K562 (cell line): ENCODE measurements at regions not wholly inside any gene's neighbourhood (a gene's known extent, or its start where the extent isn't known, plus 50 kb on each side); places are given as distances from the start of the nearest gene placed in this dataset.

Experiments
- ATAC-seq: fragments of 200-7000 bp; cut with Tn5 transposase; 3 replicates; pipeline ENCODE4 v1.9.1; 2020; ENCODE audit warnings: moderate library complexity
- BruUV-seq: library from RNA; stranded (reverse); fragments of 400-500 nt; replicated peaks from 2 replicates; lab custom pipeline; 2021; lab: Mats Ljungman, UMichigan
- CTCF ChIA-PET: fragments of 300-600 bp; formaldehyde crosslinking; extraction: SDS; loops from one replicate; lab custom pipeline; 2021; ENCODE audit warnings: low intra/inter-chr PET ratio; lab: Yijun Ruan, JAX
- POLR2A ChIA-PET: fragments of 300-600, 350-650 bp; sonication (Branson Sonifier 250); formaldehyde crosslinking; extraction: SDS; loops from one replicate; lab custom pipeline; 2021; ENCODE audit warnings: antibody characterized with exemption, inconsistent platforms; lab: Yijun Ruan, JAX
- DNase-seq, 4 experiments: peaks; one replicate each; pipeline versions ENCODE4 v3.0.0 to v3.0.0-alpha.2; 2011 to 2018; ENCODE audit warnings: low spot score in 3 of 4, mixed read lengths in 3 of 4; ENCODE audit errors: extremely low read depth in 1 of 4
- FAIRE-seq: peaks from 2 replicates; lab custom pipeline; 2011; peaks lifted over from hg19 to GRCh38; lab: Jason Lieb, UNC
- H2AFZ ChIP-seq: 2 replicates; pipeline ENCODE4 v1.6.0; 2011; ENCODE audit warnings: low read depth, low read length, control low read depth, inconsistent platforms
- H3K27ac ChIP-seq: fragments of 200-600 bp; 3 replicates; pipeline ENCODE4 v1.8.0; 2011; ENCODE audit warnings: low read depth, mild to moderate bottlenecking, control low read depth, inconsistent platforms, low read length, moderate library complexity, mixed read lengths; ENCODE audit errors: extremely low read depth
- H3K27me3 ChIP-seq, 2 experiments: fragments of 300-600 bp in 1 of 2; 2 replicates in 1 of 2; 3 replicates in 1 of 2; pipeline versions ENCODE4 v1.6.0 to v1.8.0; 2011; ENCODE audit warnings: inconsistent platforms in 2 of 2, low read length in 2 of 2, mild to moderate bottlenecking in 1 of 2, mixed read lengths in 1 of 2, moderate library complexity in 1 of 2; ENCODE audit not compliant: control insufficient read depth in 2 of 2, insufficient read depth in 2 of 2
- H3K36me3 ChIP-seq: fragments of 300-600 bp; 3 replicates; pipeline ENCODE4 v1.8.0; 2011; ENCODE audit warnings: mild to moderate bottlenecking, low read length, inconsistent platforms; ENCODE audit not compliant: control insufficient read depth, insufficient read depth
- H3K4me1 ChIP-seq, 2 experiments: fragments of 200-600 bp in 1 of 2; replicated peaks in 1 of 2; 2 replicates in 1 of 2; 3 replicates in 1 of 2; pipeline versions ENCODE4 v1.5.1 to v1.8.0; 2011; ENCODE audit warnings: inconsistent platforms in 2 of 2, low read length in 2 of 2, mild to moderate bottlenecking in 1 of 2, mixed read lengths in 1 of 2, moderate library complexity in 1 of 2; ENCODE audit not compliant: control insufficient read depth in 2 of 2, insufficient read depth in 2 of 2
- H3K4me2 ChIP-seq: 2 replicates; pipeline ENCODE4 v1.6.1; 2011; ENCODE audit warnings: low read length, control low read depth, inconsistent platforms, mixed read lengths; ENCODE audit not compliant: insufficient read depth
- H3K4me3 ChIP-seq: fragments of 200-600 bp; sonication (generic), shearing (Covaris generic); 2 replicates; pipeline ENCODE4 v1.5.1; 2016; ENCODE audit warnings: control low read depth, inconsistent platforms
- H3K79me2 ChIP-seq: fragments of 200-600 bp; 3 replicates; pipeline ENCODE4 v1.8.0; 2011; ENCODE audit warnings: low read length, inconsistent platforms; ENCODE audit not compliant: control insufficient read depth, insufficient read depth
- H3K9ac ChIP-seq, 2 experiments: 2 replicates each; pipeline versions ENCODE4 v1.6.0 to v1.6.1; 2011; ENCODE audit warnings: low read depth in 2 of 2, low read length in 2 of 2, control low read depth in 1 of 2, inconsistent platforms in 1 of 2, mild to moderate bottlenecking in 1 of 2, mixed read lengths in 1 of 2; ENCODE audit not compliant: insufficient read depth in 1 of 2
- H3K9me1 ChIP-seq: one replicate; pipeline ENCODE4 v1.6.0; 2011; ENCODE audit warnings: inconsistent platforms, mild to moderate bottlenecking, low read length, moderate library complexity; ENCODE audit not compliant: control insufficient read depth, insufficient read depth
- H3K9me3 ChIP-seq: replicated peaks from 2 replicates; pipeline ENCODE4 v1.5.1; 2011; ENCODE audit warnings: low read depth, low read length, inconsistent platforms; ENCODE audit not compliant: control insufficient read depth, insufficient read depth
- H4K20me1 ChIP-seq: replicated peaks from 2 replicates; pipeline ENCODE4 v1.6.1; 2011; ENCODE audit warnings: low read length, inconsistent platforms, mixed read lengths; ENCODE audit not compliant: control insufficient read depth, insufficient read depth
- CBX2 ChIP-seq: fragments of 200-600 bp; sonication (generic); IDR thresholded peaks from one replicate; pipeline ENCODE4 v1.6.1; 2012; ENCODE audit warnings: mild to moderate bottlenecking, low read length, inconsistent platforms; ENCODE audit not compliant: insufficient read depth, poor library complexity, severe bottlenecking
- DNMT1 ChIP-seq: fragments of 450-650 bp; IDR thresholded peaks from 2 replicates; pipeline ENCODE4 v1.6.1; 2016; ENCODE audit warnings: antibody characterized with exemption, mild to moderate bottlenecking
- EWSR1 ChIP-seq: fragments of 450-650 bp; IDR thresholded peaks from 2 replicates; pipeline ENCODE4 v1.6.1; 2018; ENCODE audit warnings: borderline replicate concordance, mild to moderate bottlenecking, low read depth, moderate library complexity; ENCODE audit not compliant: partially characterized antibody
- FOSL1 ChIP-seq: fragments of 200-800 bp; sonication (Bioruptor generic); conservative IDR thresholded peaks from 2 replicates; pipeline ENCODE4 v1.6.1; 2016; ENCODE audit warnings: missing genetic modification characterization, missing compliant biosample characterization
- KLF6 ChIP-seq: fragments of 250-450 bp; sonication (Bioruptor Pico); IDR thresholded peaks from 2 replicates; pipeline ENCODE4 v1.4.0; 2020; ENCODE audit warnings: mild to moderate bottlenecking, moderate library complexity, borderline replicate concordance
- RAD51 ChIP-seq: fragments of 450-650 bp; IDR thresholded peaks from 2 replicates; pipeline ENCODE4 v1.7.1; 2016; ENCODE audit warnings: low read depth, mild to moderate bottlenecking, borderline replicate concordance
- SAFB ChIP-seq: fragments of 200-400 bp; formaldehyde crosslinking; IDR thresholded peaks from 2 replicates; pipeline ENCODE4 v1.6.1; 2017; ENCODE audit warnings: low read depth, low read length, borderline replicate concordance
- ZNF212 ChIP-seq: fragments of 450-650 bp; formaldehyde crosslinking; IDR thresholded peaks from 2 replicates; pipeline ENCODE4 v1.4.0; 2020; ENCODE audit warnings: mild to moderate bottlenecking
- ZNF263 ChIP-seq: sonication (generic); formaldehyde crosslinking; IDR thresholded peaks from 2 replicates; pipeline ENCODE4 v1.8.0; 2022; ENCODE audit warnings: mild to moderate bottlenecking, missing genetic modification reagents, borderline replicate concordance
- in situ Hi-C: fragments of 300-500 bp; cut with MboI; formaldehyde crosslinking; loops from 4 replicates; pipeline ENCODE4 v1.15.0; 2018; ENCODE audit warnings: inconsistent platforms, mixed read lengths
- intact Hi-C: fragments of 100-400 bp; cut with micrococcal nuclease; formaldehyde crosslinking; loops from 2 replicates; pipeline ENCODE4 v1.14.2; 2022
- TF ChIP-seq, protein P1 (sequence below): sonication (generic); formaldehyde crosslinking; IDR thresholded peaks from 2 replicates; pipeline ENCODE4 v1.8.1; 2022; ENCODE audit warnings: missing genetic modification reagents
- TF ChIP-seq, protein P2 (sequence below): fragments of 450-650 bp; formaldehyde crosslinking; IDR thresholded peaks from 2 replicates; pipeline ENCODE4 v1.4.0; 2020; ENCODE audit warnings: mild to moderate bottlenecking, moderate library complexity
- TF ChIP-seq, protein P3 (sequence below), 3 experiments: fragments of 200-800 bp in 1 of 3; sonication (Bioruptor generic) in 1 of 3; sonication (generic) in 1 of 3; formaldehyde crosslinking in 1 of 3; IDR thresholded peaks; 2 replicates each; pipeline versions ENCODE4 v1.6.1 to v1.8.0; 2016 to 2022; ENCODE audit warnings: mild to moderate bottlenecking in 2 of 3, missing compliant biosample characterization in 2 of 3, missing genetic modification characterization in 2 of 3, missing genetic modification reagents in 1 of 3

DNA sequence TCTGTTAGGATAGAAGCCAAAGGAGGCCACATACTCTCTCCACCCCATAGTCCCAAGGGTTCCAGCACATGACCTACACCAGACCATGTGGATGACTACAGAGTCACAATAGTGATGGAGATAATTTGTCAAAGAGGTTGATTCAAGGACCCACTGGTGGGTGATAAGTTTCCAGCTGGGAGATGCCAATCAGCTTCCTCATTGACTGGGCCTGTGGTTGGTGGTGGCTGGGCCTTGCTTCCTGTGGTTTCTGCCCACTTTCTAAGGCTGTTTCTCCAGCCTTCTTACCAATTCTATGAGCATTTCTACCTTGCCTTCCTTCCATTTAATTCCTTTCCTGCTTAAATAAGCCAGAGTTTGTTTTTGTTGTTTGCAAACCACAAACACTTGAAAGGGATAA, 95.5 kb upstream of the CPEB2 start:
- H3K27ac ChIP-seq, result no peak overlapping the region
- no peaks in the 10 kb centered on the region for H3K79me2 ChIP-seq
- no peaks in the 10 kb centered on the region for H3K36me3 ChIP-seq
- ChIA-PET POLR2A (no interaction called here), CTCF (no interaction called here)
- H2AFZ ChIP-seq, result no peak overlapping the region
- no peaks in the 10 kb centered on the region for H4K20me1 ChIP-seq
- DNase-seq (no peak), ATAC-seq (no peak), FAIRE-seq (no peak)
- H3K4me3 ChIP-seq, result no peak overlapping the region
- H3K27me3 ChIP-seq, result no peaks in the 10 kb centered on the region
- H3K4me2 ChIP-seq, result no peak overlapping the region
- H3K9ac ChIP-seq, result no peak overlapping the region
- no peaks in the 10 kb centered on the region for H3K9me1 ChIP-seq
- in situ Hi-C loops, result no loop called here
- no peaks in the 10 kb centered on the region for H3K9me3 ChIP-seq
- no peaks in the 10 kb centered on the region for H3K4me1 ChIP-seq
- intact Hi-C loops, result no loop called here
- no TSS peak for BruUV-seq
- TF ChIP-seq, protein P1, sequence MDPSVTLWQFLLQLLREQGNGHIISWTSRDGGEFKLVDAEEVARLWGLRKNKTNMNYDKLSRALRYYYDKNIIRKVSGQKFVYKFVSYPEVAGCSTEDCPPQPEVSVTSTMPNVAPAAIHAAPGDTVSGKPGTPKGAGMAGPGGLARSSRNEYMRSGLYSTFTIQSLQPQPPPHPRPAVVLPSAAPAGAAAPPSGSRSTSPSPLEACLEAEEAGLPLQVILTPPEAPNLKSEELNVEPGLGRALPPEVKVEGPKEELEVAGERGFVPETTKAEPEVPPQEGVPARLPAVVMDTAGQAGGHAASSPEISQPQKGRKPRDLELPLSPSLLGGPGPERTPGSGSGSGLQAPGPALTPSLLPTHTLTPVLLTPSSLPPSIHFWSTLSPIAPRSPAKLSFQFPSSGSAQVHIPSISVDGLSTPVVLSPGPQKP (CRISPR knock-in tag), result no peak
- TF ChIP-seq RAD51 (no peak), EWSR1 (no peak), KLF6 (CRISPR knock-in tag) (no peak), FOSL1 (tag) (no peak), CBX2 (no peak), SAFB (no peak), ZNF263 (CRISPR knock-in tag) (no peak), ZNF212 (CRISPR knock-in tag) (no peak), DNMT1 (no peak)
- TF ChIP-seq, protein P2, sequence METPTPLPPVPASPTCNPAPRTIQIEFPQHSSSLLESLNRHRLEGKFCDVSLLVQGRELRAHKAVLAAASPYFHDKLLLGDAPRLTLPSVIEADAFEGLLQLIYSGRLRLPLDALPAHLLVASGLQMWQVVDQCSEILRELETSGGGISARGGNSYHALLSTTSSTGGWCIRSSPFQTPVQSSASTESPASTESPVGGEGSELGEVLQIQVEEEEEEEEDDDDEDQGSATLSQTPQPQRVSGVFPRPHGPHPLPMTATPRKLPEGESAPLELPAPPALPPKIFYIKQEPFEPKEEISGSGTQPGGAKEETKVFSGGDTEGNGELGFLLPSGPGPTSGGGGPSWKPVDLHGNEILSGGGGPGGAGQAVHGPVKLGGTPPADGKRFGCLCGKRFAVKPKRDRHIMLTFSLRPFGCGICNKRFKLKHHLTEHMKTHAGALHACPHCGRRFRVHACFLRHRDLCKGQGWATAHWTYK (CRISPR knock-in tag), result no peak
- TF ChIP-seq, protein P3, sequence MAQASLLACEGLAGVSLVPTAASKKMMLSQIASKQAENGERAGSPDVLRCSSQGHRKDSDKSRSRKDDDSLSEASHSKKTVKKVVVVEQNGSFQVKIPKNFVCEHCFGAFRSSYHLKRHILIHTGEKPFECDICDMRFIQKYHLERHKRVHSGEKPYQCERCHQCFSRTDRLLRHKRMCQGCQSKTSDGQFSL (CRISPR knock-in tag; IDR thresholded peaks at IDR 0.05), result no peak
- TF ChIP-seq, protein P3 (tag; IDR thresholded peaks at IDR 0.05), result no peak
